IPS-18c (cell line): ENCODE measurements at regions not wholly inside any gene's neighbourhood (a gene's known extent, or its start where the extent isn't known, plus 50 kb on each side); places are given as distances from the start of the nearest gene placed in this dataset.
"Not testable (repeated sequence)": the region's sequence is repeated elsewhere in the genome, so short reads cannot be mapped to it uniquely, and the experiment has no call there.

Experiments
- H3K4me3 ChIP-seq: 2 replicates; pipeline ENCODE4 v1.7.0; 2013; ENCODE audit warnings: low read depth, mild to moderate bottlenecking, low read length, moderate library complexity; ENCODE audit not compliant: insufficient read depth
- H3K9me3 ChIP-seq: one replicate; pipeline ENCODE4 v1.6.1; 2013; ENCODE audit warnings: mild to moderate bottlenecking, low read length, moderate library complexity; ENCODE audit not compliant: control insufficient read depth, insufficient read depth

GRCh38 chr1:121546830-121547591, 362.2 kb downstream of the SRGAP2C start:
- no peak overlapping the region for H3K4me3 ChIP-seq

GRCh38 chr1:121547726-121548125, 363.0 kb downstream of the SRGAP2C start:
- not testable (repeated sequence) for H3K4me3 ChIP-seq, H3K9me3 ChIP-seq

More at GRCh38 chr1:121546830-121547591, 362.2 kb downstream of the SRGAP2C start:
- H3K9me3 ChIP-seq: no peaks in the 10 kb centered on the region

DNA sequence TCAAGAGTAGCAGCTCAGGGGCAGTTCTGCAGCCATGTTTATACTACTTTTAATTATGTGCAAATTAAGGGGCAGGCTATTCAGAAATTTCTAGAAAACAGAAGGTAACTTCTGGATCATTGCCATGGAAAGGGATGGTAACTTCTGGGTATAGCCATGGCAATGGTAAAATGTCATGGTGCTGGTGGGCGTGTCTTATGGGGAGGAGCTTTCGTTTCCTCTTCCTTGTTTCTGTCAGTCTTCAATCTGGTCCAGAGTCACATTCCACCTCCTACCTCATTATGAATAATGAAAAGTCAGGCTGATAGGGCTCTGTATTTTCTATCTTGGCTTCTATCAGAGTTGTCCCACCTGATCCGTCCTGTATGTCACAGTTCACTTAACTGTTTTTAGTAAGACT, 366.0 kb downstream of the SRGAP2C start:
- H3K4me3 ChIP-seq, H3K9me3 ChIP-seq: not testable (repeated sequence)

DNA sequence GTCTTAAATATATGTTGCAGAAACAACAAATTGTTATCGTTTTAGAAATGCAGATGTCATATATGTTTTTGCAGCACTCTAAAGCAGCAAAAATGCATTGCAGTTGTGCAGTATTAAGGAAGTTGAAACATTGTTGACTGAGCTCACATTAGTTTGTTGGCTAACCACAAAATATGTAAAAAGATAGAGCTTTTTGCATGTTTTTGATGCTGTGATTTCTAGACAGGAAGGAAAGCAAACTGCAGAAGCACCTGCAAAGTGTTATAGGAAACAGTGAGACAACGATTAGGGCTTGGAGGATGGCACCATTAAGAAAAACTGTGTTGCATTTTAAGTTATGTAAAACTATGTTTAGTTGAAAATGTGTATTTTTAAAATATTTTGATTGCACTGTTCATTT, 366.7 kb downstream of the SRGAP2C start:
- not testable (repeated sequence) for H3K9me3 ChIP-seq, H3K4me3 ChIP-seq

DNA sequence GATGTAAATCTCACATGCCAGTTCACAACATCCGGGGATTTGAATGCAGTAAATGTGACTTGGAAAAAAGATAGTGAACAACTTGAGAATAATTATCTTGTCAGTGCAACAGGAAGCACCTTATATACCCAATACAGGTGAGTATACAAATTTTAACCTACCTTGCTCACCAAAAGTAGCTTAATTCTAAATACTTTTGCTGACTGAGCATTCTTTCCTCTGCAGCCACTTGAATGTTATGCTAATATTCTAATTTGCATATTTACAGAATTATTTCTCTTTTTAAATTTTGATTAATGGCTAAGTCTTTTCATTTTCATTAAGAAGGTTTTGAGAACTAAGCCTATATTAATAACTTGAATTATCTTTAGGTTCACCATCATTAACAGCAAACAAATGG, 371.8 kb downstream of the SRGAP2C start:
- H3K9me3 ChIP-seq: not testable (repeated sequence)

DNA sequence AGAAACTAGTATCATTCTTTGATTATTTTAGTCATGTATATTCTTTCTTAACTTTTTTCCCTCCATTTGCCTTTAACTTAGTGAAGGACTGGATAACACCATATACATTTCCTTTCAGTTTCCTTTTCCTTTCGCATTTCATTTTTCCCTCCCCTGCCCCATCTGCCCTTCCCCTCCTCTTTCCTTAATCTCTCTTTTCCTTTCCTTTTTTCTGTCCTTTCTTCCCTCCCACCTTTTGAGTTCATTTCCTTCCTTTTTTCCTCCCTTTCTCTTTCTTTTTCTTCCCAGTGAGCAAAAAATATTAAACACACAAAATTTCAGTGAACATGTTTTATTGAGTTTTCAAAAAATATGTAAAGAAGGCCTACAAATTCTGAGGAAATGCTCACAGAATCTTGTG, 373.3 kb downstream of the SRGAP2C start:
- not testable (repeated sequence) for H3K9me3 ChIP-seq, H3K4me3 ChIP-seq

More for the DNA sequence above, 371.8 kb downstream of the SRGAP2C start:
- H3K4me3 ChIP-seq: not testable (repeated sequence)

- no peak overlapping the region for H3K4me3 ChIP-seq
- no peaks in the 10 kb centered on the region for H3K9me3 ChIP-seq
Observed at GRCh38 chr1:121558514-121558913, 373.7 kb downstream of the SRGAP2C start.

DNA sequence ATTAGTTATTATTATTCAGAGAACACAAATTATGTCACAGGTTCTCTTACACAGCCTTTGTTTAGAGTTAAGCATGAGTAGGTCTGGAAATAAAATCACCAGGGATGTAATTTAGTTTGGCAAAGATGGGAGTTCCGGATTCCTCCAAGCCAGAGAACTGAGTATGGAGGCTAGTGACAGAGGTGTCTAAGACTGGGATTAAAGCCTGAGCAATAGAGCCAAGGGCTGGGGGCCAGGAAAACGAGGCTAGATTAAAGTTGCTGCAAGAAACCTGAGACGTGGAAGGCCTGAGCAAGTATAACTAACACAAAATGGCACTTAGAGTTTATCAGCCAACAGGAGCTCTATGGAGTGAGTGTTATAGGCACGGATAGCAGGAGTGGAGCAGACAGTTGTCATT, 381.6 kb downstream of the SRGAP2C start:
- H3K9me3 ChIP-seq: no peaks in the 10 kb centered on the region
- H3K4me3 ChIP-seq: no peak overlapping the region

- no peaks in the 10 kb centered on the region for H3K9me3 ChIP-seq
- H3K4me3 ChIP-seq: no peak overlapping the region
Observed at GRCh38 chr1:121569428-121569827, 384.7 kb downstream of the SRGAP2C start.

GRCh38 chr1:121573881-121574504, 389.2 kb downstream of the SRGAP2C start:
- H3K4me3 ChIP-seq: not testable (repeated sequence)

GRCh38 chr1:121574505-121574899, 389.7 kb downstream of the SRGAP2C start:
- H3K9me3 ChIP-seq, H3K4me3 ChIP-seq: not testable (repeated sequence)

More at GRCh38 chr1:121573881-121574504, 389.2 kb downstream of the SRGAP2C start:
- H3K9me3 ChIP-seq: not testable (repeated sequence)

DNA sequence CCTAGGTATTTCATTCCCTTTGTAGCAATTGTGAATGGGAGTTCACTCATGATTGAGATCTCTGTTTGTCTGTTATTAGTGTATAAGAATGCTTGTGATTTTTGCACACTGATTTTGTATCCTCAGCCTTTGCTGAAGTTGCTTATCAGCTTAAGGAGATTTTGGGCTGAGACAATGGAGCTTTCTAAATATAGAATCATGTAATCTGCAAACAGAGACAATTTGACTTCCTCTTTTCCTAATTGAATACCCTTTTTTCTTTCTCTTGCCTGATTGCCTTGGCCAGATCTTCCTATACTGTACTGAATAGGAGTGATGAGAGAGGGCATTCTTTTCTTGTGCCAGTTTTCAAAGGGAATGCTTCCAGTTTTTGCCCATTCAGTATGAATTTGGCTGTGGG, 398.1 kb downstream of the SRGAP2C start:
- not testable (repeated sequence) for H3K4me3 ChIP-seq, H3K9me3 ChIP-seq

DNA sequence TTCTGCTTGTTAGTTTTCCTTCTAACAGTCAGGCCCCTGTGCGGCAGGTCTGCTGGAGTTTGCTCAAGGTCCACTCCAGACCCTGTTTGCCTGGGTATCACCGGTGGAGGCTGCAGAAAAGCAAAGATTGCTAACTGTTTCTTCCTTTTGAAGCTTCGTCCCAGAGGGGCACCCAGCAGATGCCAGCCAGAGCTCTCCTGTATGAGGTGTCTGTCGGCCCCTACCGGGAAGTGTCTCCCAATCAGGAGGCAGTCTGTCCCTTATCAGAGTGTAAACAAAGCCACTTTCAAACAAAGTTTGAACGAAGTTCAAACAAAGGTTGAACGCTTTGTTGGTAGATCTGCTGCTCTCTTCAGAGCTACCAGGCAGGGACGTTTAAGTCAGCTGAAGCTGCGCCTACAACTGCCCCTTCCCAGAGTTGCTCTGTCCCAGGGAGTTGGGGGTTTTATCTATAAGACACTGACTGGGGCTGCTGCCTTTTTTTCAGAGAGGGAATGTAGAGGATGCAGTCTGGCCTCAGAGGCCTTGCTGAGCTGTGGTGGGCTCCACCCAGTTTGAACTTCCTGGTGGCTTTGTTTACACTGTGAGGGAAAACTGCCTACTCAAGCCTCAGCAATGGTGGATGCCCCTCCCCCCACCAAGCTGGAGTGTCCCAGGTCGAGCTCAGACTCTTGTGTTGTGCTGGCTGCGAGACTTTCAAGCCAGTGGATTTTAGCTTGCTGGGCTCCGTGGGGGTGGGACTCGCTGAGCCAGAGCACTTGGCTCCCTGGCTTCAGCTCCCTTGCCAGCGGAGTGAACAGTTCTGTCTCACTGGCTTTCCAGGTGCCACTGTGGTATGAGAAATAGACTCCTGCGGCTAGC, 401.8 kb downstream of the SRGAP2C start:
- Histone ChIP-seq H3K9me3 (peaks cover 2% of the 10 kb centered on the region), H3K4me3 (no peak overlapping the region)

DNA sequence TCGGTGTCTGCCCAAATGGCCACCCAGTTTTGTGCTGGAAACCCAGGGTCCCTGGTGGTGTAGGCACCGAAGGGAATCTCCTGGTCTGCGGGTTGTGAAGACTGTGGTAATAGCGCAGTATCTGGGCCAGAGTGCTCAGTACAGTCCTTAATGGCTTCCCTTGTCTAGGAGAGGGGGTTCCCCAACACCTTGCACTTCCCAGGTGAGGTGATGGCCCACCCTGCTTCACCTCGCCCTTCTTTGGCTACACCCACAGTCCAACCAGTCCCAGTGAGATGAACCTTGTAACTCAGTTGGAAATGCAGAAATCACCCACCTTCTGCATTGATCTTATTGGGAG, 402.4 kb downstream of the SRGAP2C start:
- Histone ChIP-seq H3K4me3 (no peak overlapping the region), H3K9me3 (peaks cover 2% of the 10 kb centered on the region)

DNA sequence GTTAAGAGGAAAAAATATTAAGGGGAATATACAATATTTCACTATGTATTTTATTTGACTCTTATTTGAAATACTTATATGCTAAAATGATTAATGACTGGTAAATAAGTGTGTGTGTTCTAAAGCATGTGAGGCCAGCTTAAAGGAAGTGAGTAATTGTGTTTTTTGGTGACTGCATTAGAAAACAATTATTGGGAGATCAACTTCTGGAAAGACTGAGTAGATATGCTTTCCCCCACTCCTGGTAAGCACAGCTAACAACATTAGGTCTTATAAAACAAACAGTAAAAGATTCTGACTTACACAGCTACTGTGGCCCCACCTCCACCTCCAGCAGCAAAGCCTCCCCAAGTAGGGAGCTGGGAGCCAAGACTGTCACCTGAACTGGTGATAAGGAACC, 403.0 kb downstream of the SRGAP2C start:
- H3K9me3 ChIP-seq: peaks cover 2% of the 10 kb centered on the region

DNA sequence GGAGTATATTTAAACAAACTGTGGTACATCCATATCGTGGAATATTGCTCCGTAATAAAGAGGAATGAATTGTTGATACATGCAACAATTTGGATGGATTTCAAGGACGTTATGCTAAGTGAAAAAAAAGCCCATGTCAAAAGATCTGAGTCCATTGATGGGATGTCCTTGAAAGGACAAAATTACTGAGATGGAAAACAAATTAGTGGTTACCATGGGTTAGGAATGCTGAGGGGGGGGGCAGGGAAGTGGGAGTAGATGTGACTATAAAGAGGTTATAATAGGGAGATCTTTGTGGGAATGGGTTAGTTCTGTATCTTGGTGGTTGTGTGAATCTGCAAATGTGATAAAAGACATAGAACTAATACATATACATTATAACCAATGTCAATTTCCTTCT, 409.3 kb downstream of the SRGAP2C start:
- Histone ChIP-seq H3K4me3 (no peak overlapping the region), H3K9me3 (no peaks in the 10 kb centered on the region)

More for the DNA sequence above, 403.0 kb downstream of the SRGAP2C start:
- H3K4me3 ChIP-seq: no peak overlapping the region

- no peak overlapping the region for H3K4me3 ChIP-seq
- no peaks in the 10 kb centered on the region for H3K9me3 ChIP-seq
Observed at GRCh38 chr1:121595089-121595488, 410.3 kb downstream of the SRGAP2C start.
